Suprapubic skin (tissue), 3 donors: ENCODE measurements at regions not wholly inside any gene's neighbourhood (a gene's known extent, or its start where the extent isn't known, plus 50 kb on each side); places are given as distances from the start of the nearest gene placed in this dataset.

Experiments
- EP300 ChIP-seq: sonication (generic); formaldehyde crosslinking; IDR thresholded peaks from one replicate; pipeline ENCODE4 v1.6.1; 2017; ENCODE audit warnings: antibody characterized with exemption
- POLR2A ChIP-seq, 2 donors: fragments of 450-650 bp; IDR thresholded peaks; one replicate each; pipeline ENCODE4 v1.6.1; 2017; ENCODE audit warnings: antibody characterized with exemption in 2 of 2, mild to moderate bottlenecking in 2 of 2, moderate library complexity in 2 of 2
- TF ChIP-seq, protein P1 (sequence below), 2 donors: fragments of 200-600 bp in 1 of 2; fragments of 450-650 bp in 1 of 2; sonication (generic) in 1 of 2; IDR thresholded peaks; one replicate each; pipeline ENCODE4 v1.5.1; 2016 to 2019; ENCODE audit warnings: antibody characterized with exemption in 2 of 2, mild to moderate bottlenecking in 1 of 2, moderate library complexity in 1 of 2

GRCh38 chr14:53515276-53515675 lies 362.2 kb upstream of the DDHD1 start:
- TF ChIP-seq, protein P1, sequence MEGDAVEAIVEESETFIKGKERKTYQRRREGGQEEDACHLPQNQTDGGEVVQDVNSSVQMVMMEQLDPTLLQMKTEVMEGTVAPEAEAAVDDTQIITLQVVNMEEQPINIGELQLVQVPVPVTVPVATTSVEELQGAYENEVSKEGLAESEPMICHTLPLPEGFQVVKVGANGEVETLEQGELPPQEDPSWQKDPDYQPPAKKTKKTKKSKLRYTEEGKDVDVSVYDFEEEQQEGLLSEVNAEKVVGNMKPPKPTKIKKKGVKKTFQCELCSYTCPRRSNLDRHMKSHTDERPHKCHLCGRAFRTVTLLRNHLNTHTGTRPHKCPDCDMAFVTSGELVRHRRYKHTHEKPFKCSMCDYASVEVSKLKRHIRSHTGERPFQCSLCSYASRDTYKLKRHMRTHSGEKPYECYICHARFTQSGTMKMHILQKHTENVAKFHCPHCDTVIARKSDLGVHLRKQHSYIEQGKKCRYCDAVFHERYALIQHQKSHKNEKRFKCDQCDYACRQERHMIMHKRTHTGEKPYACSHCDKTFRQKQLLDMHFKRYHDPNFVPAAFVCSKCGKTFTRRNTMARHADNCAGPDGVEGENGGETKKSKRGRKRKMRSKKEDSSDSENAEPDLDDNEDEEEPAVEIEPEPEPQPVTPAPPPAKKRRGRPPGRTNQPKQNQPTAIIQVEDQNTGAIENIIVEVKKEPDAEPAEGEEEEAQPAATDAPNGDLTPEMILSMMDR (IDR thresholded peaks at IDR 0.05) = no peak
- TF ChIP-seq POLR2A (IDR thresholded peaks at IDR 0.05) (no peak), EP300 (no peak)
